GM10266 (cell line): ENCODE measurements at regions not wholly inside any gene's neighbourhood (a gene's known extent, or its start where the extent isn't known, plus 50 kb on each side); places are given as distances from the start of the nearest gene placed in this dataset.
"Not testable (repeated sequence)": the region's sequence is repeated elsewhere in the genome, so short reads cannot be mapped to it uniquely, and the experiment has no call there.

Source experiments
- DNase-seq: peaks from one replicate; pipeline ENCODE4 v3.0.0; 2012; ENCODE audit errors: extremely low spot score
- TF ChIP-seq, protein P1 (sequence below): IDR thresholded peaks from 2 replicates; pipeline ENCODE4 v1.5.1; 2012; ENCODE audit warnings: mild to moderate bottlenecking, low read depth; ENCODE audit not compliant: control insufficient read depth, insufficient read depth; ENCODE audit errors: missing control alignments

DNA sequence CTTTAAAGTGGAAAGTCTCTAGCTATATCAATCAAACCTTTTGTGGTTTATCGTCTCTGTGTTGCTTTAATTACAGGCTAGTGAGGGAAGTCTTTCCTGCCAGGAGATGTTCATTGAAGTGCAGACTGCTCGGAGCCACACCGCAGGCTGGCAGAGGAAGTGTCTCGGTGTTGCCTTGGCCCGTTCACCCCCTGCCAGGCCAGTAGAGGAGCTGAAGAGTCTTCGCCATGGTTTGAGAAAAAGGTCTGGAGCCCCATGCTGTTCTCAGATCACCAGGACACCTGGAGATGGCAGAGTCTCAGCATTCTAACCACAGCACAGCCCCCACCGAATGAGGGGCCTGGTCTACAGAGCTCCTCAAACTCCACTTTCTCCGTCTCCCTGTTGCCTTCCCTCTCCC, 275.9 kb upstream of the PLPP4 start:
- DNase-seq: no peak
- TF ChIP-seq, protein P1, sequence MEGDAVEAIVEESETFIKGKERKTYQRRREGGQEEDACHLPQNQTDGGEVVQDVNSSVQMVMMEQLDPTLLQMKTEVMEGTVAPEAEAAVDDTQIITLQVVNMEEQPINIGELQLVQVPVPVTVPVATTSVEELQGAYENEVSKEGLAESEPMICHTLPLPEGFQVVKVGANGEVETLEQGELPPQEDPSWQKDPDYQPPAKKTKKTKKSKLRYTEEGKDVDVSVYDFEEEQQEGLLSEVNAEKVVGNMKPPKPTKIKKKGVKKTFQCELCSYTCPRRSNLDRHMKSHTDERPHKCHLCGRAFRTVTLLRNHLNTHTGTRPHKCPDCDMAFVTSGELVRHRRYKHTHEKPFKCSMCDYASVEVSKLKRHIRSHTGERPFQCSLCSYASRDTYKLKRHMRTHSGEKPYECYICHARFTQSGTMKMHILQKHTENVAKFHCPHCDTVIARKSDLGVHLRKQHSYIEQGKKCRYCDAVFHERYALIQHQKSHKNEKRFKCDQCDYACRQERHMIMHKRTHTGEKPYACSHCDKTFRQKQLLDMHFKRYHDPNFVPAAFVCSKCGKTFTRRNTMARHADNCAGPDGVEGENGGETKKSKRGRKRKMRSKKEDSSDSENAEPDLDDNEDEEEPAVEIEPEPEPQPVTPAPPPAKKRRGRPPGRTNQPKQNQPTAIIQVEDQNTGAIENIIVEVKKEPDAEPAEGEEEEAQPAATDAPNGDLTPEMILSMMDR: no peak

DNA sequence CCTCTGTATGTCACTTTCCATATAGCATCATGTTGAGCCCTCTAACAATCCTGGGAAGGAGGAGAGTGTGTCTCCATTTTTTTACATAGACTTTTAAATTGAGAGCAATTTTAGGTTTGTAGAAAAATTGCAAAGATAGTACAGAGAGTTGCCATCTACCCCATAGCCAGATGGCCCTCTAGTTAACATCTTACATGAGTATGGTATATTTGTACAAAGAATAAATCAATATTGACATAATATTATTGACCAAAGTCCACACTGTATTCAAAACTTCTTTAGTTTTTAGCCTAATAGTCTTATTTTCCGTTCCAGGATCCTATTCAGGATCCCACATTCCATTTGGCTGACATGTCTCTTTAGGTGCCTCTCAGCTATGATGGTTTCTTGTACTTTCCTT, 274.6 kb upstream of the PLPP4 start:
- TF ChIP-seq, protein P1: no peak
- DNase-seq: no peak

DNA sequence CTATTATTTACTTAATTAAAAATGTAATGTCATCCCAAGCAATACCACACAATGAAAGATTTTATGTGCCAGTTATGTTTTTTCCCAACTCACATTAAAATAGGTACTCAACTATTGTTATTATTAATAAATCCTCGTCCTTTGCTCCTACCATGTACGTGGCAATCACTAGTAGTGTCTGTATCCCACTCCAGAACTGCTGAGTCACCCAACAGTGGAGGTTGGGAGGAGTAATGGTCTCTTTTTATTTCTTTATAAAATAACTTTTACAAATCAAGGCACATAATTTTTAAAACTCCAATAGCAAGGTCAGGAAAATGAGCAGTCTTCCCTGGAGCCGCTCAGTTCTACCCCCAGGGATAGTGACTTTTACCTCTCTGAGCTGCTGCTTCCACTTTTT, 273.5 kb upstream of the PLPP4 start:
- no peak for DNase-seq
- TF ChIP-seq, protein P1: no peak

DNA sequence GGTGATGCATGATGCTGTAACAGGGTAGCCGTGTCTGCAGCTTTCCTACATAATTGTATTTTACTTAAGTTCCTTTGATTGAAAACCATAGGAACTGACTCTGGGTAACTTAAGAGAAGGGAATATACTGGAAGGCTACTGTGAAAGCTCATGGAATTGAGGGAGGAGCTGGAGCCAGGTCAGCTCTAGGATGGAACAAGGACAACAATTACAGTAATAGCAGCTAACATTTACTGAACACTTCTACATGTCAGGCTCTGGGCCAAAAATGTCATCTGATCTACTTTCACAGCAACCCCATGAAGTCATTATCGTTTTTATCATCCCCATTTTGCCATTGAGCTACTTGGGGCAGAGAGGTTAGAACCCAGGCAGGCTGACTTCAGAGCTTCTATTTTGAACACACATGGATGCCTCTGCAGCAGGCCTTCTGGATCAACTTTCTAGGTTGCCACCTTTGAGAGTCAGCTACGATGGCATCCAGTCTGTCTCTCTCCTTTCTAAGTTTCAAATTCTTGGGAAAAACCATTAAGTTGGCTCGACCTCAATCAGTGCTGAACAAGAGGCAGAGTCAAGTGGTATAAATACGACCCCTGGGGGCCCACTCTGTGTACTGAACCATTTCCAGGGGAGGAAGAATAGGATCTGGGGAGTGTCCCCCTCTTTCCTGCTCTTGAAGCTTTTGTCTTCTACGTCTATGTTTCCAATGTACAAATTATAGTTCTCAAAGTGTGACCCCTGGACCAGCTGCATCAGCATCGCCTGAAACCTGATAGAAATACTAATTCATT, 272.3 kb upstream of the PLPP4 start:
- TF ChIP-seq, protein P1: no peak
- no peak for DNase-seq

DNA sequence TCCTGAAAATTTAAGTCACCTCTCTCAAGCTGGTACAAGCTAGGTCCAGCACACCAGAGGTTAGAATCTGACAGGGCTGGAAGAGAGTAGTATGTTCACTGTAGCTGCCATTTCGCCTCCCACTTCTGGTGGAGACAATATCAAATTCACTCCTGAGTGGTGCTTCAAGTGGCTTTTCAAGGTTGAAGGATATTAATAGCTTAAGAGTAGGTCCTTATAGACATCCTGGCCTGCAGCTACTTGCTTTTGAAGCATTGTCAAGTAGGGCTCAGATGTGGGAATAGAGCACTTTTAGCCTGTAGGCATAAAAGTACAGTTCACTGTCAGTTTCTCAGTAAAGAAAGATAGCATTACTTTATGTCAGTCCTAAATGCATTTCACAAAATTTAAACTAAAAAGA, 270.5 kb upstream of the PLPP4 start:
- no peak for DNase-seq
- TF ChIP-seq, protein P1: no peak

DNA sequence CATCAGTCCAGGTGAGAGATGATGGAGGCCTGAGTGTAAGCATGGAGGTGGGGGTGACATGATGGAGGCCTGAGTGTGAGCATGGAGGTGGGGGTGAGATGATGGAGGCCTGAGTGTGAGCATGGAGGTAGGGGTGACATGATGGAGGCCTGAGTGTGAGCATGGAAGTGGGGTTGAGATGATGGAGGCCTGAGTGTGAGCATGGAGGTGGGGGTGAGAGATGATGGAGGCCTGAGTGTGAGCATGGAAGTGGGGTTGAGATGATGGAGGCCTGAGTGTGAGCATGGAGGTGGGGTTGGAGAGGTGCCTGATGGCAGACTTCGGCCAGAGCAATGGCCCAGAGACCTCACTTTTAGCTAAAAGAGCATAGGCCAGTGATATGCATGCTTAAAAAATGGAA, 269.9 kb upstream of the PLPP4 start:
- not testable (repeated sequence) for DNase-seq

DNA sequence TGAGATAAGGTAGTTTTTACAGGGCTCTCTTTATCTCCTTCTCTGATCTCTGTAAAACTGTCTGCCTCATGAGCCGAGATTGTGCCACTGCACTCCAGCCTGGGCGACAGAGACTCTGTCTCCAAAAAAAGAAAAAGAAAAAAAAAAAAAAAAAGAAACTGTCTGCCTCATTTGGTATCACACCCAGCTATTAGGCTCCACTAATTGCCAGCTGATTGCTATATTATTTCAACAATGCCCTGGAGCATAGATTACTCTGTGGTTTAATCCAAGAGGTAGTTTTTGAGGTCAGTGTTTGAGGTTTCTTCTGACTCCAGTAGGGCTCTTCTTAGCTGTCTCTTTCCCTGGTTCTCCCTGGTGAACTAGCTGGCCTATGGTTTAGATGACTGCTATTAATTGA, 268.1 kb upstream of the PLPP4 start:
- DNase-seq: no peak
- TF ChIP-seq, protein P1: no peak
